SKM-1 treated with dmso at 0.1 percent for 144 hours (cell line): ENCODE measurements at regions not wholly inside any gene's neighbourhood (a gene's known extent, or its start where the extent isn't known, plus 50 kb on each side); places are given as distances from the start of the nearest gene placed in this dataset.
"Not testable (repeated sequence)": the region's sequence is repeated elsewhere in the genome, so short reads cannot be mapped to it uniquely, and the experiment has no call there.

ENCODE experiments used
- DNase-seq: peaks from one replicate; lab custom pipeline; 2025; ENCODE audit not compliant: unreplicated experiment; lab: John Stamatoyannopoulos, UW

- no peak for DNase-seq
These were observed 53.2 kb upstream of the UBE2E3 start for GRCh38 chr2:180927030-180927686.

GRCh38 chr2:180925700-180926099 is 54.7 kb upstream of the UBE2E3 start:
- DNase-seq, result no peak

- no peak for DNase-seq
These were observed 56.3 kb upstream of the UBE2E3 start for GRCh38 chr2:180924063-180924462.

DNA sequence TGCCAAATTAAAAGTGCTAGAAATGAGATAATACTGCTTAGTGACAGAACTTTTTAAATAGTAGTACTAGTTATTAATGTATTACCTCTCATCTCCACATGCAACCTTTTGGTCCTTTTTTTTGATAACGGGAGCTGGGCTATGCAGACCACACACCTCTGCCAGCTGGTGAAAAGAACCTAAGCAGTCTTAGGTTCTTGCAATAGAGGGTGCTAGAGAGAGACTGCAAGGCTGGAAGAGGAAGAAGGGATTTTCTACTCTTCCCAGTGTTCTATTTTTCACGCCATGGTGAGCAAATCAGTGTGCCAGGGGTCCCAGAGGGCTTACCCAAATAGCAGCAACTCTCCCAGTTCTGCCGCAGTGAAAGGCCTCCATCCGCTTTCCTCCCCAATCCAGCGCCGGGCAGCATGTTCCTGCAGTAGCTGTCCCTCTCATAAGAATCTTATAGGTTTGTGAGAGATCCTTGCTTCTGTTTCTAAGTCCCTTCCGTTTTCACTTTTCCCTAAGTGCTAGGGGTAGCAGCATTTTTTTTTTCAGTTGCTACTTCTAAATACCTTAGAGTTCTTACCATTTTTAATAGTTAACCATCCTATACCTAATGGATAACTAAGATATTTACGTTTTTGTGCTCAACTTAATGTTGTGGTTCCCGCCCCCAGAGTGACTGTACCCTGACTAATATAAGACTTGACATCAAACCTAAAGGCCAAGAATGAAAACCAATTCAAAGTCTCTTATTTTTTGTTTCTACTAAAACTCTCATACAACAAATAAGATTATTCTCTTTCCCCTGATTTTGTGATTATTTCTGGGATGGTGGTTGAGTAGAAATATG is 69.4 kb upstream of the UBE2E3 start:
- DNase-seq, result no peak

DNA sequence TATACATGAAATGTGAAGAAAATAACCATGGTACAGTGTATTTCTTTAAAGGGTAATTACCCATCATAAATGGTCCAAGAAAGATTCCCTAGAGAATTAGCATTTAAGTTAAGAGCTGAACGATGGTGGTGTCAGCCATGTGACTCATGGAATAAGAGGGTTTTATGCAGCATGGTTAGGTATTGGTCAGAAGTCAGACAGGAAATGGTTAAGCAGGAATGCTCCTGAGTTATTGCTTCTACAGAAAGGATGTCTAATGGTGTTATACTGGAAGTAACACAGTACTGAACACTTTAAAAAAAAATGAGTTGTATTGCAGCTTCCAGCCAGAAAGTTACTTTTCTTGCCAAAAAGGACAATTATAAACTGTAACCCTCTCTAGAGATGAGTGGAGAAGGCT is 72.7 kb upstream of the UBE2E3 start:
- no peak for DNase-seq

- DNase-seq, result no peak
These were observed 74.9 kb upstream of the UBE2E3 start for GRCh38 chr2:180905461-180905860.

DNA sequence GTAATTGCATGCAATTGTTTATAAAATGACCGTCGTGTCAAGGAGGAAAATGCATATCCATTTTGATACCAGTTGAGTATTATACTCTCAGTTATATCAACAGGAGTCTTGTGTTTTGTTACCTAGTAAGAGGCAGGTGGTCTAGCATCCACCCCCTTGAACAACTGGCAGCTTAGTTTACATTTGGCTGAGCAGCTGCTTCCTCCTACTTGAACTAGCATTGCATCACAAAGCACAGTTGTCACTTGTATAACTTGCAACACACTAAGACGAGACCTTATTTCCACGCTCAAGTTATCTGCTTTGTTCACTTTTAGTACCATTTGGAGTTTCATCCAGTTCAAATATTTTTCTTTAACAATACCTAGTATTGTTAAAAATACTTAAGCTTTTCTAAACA is 75.4 kb upstream of the UBE2E3 start:
- DNase-seq, result no peak

DNA sequence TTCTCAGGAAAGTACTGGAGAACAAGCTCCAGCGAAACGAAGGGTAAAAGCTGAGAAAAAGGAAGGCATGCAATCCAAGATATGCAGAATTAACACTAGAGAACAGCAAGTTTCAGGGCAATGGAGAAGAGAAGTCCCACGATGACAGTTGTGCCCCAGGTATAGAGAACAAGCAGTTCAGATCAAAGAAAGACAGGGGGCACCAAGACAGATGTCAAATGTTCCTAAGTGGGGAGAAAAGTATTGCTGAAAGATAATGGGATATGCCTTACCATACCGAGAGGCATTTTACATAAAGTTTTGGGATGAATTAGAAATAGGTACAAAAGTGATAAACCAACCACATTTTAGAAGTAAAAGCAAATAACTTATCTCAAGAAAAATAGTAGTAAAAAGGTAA is 79.1 kb upstream of the UBE2E3 start:
- DNase-seq, result no peak

DNA sequence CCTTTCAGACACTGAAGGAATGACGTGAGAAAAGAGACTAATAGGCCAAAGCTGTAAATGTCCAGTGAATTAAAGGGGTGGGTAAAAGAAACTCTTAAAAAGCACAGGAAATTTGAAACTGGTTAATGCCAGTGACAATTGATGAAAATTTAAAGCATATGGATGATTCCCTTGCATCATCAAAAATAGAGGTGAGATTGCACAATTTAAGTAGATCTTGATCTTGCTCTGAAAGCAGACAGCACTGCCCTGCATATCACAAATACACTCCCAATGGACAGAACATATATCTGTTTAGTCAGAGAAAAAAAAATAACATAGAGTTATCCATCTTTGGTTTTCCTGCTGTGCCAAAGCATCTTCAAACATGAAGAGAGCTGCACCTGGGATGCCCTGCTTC is 86.7 kb upstream of the UBE2E3 start:
- DNase-seq, result no peak

- no peak for DNase-seq
These were observed 88.3 kb upstream of the UBE2E3 start for GRCh38 chr2:180892091-180892490.

GRCh38 chr2:180891360-180891759 is 89.0 kb upstream of the UBE2E3 start:
- no peak for DNase-seq

- no peak for DNase-seq
These were observed 89.6 kb upstream of the UBE2E3 start for GRCh38 chr2:180890781-180891180.

GRCh38 chr2:180882959-180883358 is 97.4 kb upstream of the UBE2E3 start:
- DNase-seq, result no peak

GRCh38 chr2:180876506-180876905 is 103.9 kb upstream of the UBE2E3 start:
- no peak for DNase-seq

DNA sequence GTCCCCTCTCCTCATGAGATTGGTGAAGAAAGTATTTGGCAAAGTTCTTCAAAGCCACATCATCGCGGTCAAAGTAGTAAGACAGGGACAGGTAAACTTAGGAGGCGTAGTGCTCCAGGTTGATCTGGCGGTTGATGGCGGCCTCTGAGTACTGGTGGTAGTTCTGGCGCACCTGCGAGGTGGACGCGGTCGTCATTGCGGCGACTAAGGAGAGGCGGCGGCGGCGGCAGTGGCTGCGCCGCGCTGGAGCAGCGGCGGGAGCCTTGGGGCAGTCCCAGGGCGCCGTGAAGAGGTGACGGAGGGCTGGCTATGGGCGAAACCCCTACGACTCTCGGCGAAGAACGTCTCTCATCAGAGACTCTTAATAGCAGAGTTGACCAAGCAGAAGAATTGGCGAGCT is 107.2 kb upstream of the UBE2E3 start:
- no peak for DNase-seq

DNA sequence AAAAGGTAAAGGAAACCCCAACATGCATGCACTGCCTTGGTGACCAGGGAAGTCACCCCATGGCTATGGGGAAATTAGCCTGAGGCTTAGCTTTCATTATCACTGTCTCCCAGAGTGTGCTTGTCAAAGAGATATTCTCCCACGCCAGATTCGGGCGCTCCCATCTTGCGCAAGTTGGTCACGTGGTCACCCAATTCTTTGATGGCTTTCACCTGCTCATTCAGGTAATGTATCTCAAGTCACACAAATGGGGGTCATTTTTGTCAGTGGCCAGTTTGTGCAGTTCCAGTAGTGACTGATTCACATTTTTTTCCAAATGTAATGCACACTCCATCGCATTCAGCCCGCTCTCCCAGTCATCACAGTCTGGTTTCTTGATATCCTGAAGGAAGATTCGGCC is 107.6 kb upstream of the UBE2E3 start:
- DNase-seq, result not testable (repeated sequence)

GRCh38 chr2:180872255-180872654 is 108.2 kb upstream of the UBE2E3 start:
- DNase-seq, result no peak

DNA sequence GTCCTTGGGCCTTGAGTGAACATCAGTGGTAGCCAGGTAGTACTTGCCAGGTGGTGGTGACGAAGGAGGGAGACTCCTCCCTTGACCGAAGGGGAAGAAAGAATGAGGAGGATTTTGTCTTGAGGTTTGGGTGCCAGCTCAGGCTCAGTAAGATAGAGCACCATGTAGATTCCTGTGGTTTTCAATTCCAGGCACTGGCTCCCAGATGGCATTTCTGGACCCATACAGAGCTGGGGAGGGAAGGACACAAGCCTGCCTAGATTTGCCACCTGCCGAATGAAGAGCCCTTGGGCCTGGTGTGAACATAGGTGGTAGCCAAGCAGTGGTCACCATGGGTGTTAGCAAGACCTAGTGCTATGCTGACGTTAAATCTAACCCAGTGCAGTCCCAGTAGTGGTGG is 108.8 kb upstream of the UBE2E3 start:
- DNase-seq, result no peak

DNA sequence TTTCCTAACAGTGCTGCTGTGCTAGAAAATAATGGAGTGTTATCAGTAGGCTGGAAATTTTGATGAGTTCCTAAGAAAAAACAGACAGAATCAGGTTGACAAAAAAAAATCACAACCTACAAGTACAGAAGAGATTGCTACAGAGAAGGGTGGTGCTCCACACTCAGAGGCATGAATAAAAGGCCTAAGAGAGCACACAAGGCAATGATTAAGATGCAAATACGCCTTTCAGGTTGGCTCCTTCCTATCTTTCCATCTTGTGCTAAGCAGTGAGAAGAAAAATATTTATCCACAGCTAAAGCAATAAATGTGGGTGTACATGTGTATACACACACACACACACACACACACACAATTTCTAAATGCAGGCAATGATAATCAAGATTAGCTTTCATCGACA is 130.6 kb upstream of the UBE2E3 start:
- no peak for DNase-seq

DNA sequence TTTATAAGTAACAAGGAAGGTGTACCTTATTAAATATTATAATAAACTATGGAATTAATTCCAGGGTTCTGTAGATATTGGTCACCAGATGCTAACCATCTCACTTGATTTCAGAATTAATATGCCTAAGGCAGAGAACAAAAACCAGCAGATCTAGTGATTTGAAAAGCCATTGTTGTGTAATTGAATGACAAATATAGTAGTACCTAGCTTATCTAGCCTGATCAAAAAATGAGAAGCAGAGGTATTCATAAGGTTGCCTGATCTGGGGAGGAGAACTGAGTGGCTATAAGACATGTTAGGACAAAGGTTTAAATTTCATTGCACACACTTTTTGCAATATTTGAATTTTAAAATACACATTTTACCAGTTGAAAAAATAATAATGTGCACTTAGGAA is 132.0 kb upstream of the UBE2E3 start:
- DNase-seq, result no peak

DNA sequence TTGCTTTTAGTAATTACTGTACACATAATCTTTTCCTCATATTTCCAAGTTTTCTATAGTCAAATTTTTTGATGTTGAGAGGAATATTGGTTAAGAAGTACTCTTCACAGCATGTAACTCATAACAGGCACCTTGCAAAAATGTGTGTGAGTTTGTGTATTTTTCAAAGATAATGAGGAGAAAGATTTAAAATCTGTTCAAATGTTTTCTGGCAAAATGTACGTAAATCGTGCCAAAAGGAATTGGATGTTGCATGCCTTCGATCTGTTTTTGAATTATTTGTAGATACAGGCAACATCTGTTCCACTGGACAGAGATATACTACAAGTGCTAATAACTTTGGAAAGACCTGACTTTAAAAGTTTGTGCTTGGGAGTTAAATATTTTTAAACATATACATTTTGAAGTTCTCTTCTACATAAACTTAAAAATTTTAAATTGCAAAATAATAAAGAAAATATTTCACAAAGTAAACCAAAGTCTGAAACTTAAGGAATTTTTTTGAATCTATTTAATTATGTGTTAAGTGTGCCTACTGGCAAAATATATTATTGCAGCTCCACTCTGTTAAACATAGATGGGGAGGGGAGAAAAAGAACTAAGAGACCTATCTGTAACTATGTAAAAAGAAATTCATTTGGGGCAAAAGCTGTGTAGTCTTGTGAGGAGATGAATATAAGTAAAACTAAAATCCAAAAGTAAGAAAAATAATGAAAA is 133.5 kb upstream of the UBE2E3 start:
- no peak for DNase-seq

DNA sequence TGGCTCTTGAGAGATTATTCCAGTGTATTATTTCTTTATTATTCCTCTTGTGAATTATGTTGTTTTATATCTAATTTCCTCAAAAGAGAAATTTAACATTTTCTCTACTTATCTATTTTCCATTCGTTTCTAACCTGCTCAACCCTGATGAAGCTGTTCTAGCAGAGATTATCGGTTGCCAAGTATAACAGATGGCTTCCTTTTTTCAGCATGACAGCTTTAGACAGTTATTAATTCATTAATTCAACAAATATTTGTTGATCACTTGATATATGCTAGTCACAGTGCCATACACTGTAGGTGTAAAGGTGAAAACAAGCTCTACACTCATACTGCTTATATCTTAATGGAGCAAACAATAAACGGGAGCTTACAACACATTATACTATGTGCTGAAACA is 137.9 kb upstream of the UBE2E3 start:
- DNase-seq, result no peak
